ENCODE measurements at regions not wholly inside any gene's neighbourhood (a gene's known extent, or its start where the extent isn't known, plus 50 kb on each side); places are given as distances from the start of the nearest gene placed in this dataset.
A peak's percentile ranks its signal among the peaks of the same experiment; 100 is the strongest.

DNA sequence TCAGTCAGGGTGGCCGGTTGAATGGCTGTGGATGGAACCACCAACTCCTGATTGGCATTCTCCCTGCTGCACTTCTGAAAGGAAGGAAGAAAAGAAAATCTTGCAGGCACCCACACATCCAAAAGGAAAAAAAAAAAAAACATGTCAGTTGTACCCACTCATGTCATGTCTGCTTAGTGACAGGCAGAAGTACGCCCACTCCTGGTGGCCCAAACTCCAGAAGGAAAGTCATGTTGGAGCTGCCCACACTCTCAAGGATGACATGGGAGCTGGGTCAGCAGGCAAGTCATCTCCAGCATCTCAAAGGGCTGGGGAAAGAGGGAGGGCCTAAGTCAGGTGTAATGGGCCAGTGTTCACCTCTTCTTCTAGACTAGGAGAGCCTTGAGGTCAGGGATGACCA, 1079.1 kb downstream of the BCL11B start:
- ATAC-seq, result no peak
- H3K9me3 Mint-ChIP-seq, result peaks cover 7% of the 10 kb centered on the region
- H3K27ac Mint-ChIP-seq, result peak overlapping the region; percentile 70 to 98
- H3K36me3 Mint-ChIP-seq, result peaks cover 11% of the 10 kb centered on the region
- no peak overlapping the region for H3K4me3 Mint-ChIP-seq
- no peak for DNase-seq (ENCODE audit: low spot score)
- H3K27me3 Mint-ChIP-seq, result no peaks in the 10 kb centered on the region
- peaks cover 41 to 51% of the 10 kb centered on the region in 2 donors for H3K4me1 Mint-ChIP-seq (ENCODE audit: low read depth in 2 of 2)

GRCh38 chr14:98194821-98195220, 1077.2 kb downstream of the BCL11B start:
- Mint-ChIP-seq H3K4me1 (ENCODE audit: low read depth in 2 of 2) (peaks cover 39 to 53% of the 10 kb centered on the region in 2 donors), H3K27ac (peak overlapping the region in 1 of 2 donors; percentile 6), H3K27me3 (no peaks in the 10 kb centered on the region), H3K36me3 (peaks cover 6% of the 10 kb centered on the region), H3K4me3 (no peak overlapping the region), H3K9me3 (peaks cover 7% of the 10 kb centered on the region)
- ATAC-seq (no peak), DNase-seq (ENCODE audit: low spot score) (no peak)

GRCh38 chr14:98195256-98195655, 1076.7 kb downstream of the BCL11B start:
- H3K9me3 Mint-ChIP-seq, result peaks cover 4% of the 10 kb centered on the region
- H3K4me3 Mint-ChIP-seq, result no peak overlapping the region
- peaks cover 6% of the 10 kb centered on the region for H3K36me3 Mint-ChIP-seq
- no peaks in the 10 kb centered on the region for H3K27me3 Mint-ChIP-seq
- H3K4me1 Mint-ChIP-seq (ENCODE audit: low read depth in 2 of 2), result peaks cover 36 to 50% of the 10 kb centered on the region in 2 donors
- peak overlapping the region; percentile 53 to 56 for H3K27ac Mint-ChIP-seq
- DNase-seq (ENCODE audit: low spot score) (no peak), ATAC-seq (no peak)

- Mint-ChIP-seq H3K27ac (peak overlapping the region; percentile 70 to 76), H3K4me1 (ENCODE audit: low read depth in 2 of 2) (peaks cover 30 to 41% of the 10 kb centered on the region in 2 donors), H3K9me3 (no peaks in the 10 kb centered on the region), H3K4me3 (peak overlapping the region; percentile 72), H3K27me3 (peaks cover 0 to 6% of the 10 kb centered on the region in 2 donors), H3K36me3 (no peaks in the 10 kb centered on the region)
- no peak for ATAC-seq
- DNase-seq (ENCODE audit: low spot score), result no peak
Measured at GRCh38 chr14:98197933-98198332, 1074.1 kb downstream of the BCL11B start.

- H3K36me3 Mint-ChIP-seq, result no peaks in the 10 kb centered on the region
- DNase-seq (ENCODE audit: low spot score) (peak; percentile 64), ATAC-seq (peak; percentile 84)
- peak overlapping the region; percentile 72 for H3K4me3 Mint-ChIP-seq
- H3K4me1 Mint-ChIP-seq (ENCODE audit: low read depth in 2 of 2), result peaks cover 29 to 41% of the 10 kb centered on the region in 2 donors
- H3K27me3 Mint-ChIP-seq, result peaks cover 0 to 6% of the 10 kb centered on the region in 2 donors
- no peaks in the 10 kb centered on the region for H3K9me3 Mint-ChIP-seq
- H3K27ac Mint-ChIP-seq, result peak overlapping the region; percentile 70 to 76
Measured at GRCh38 chr14:98198385-98198784, 1073.6 kb downstream of the BCL11B start.

DNA sequence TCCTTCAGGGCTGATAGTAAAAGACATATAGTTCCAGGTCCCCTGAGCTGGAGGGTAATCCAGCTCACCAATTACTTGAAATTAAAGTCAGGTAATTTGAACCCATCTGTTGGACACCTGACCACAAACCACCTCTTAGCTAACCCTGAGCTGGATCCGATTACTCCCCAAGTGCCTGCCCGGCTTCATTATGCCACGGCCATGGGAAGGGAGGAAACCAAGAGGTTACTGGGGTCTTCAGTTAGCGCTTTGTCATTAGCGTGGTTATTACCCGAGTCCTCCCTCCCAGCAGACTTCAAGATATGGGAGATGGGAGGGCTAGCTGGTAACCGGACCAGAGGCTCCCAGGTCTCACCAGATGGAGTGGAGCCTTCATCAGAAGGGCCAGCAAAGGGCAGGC, 1071.4 kb downstream of the BCL11B start:
- H3K27me3 Mint-ChIP-seq, result peaks cover 0 to 6% of the 10 kb centered on the region in 2 donors
- H3K4me1 Mint-ChIP-seq (ENCODE audit: low read depth in 2 of 2), result peaks cover 24 to 31% of the 10 kb centered on the region in 2 donors
- DNase-seq (ENCODE audit: low spot score) (no peak), ATAC-seq (no peak)
- no peaks in the 10 kb centered on the region for H3K36me3 Mint-ChIP-seq
- no peak overlapping the region for H3K27ac Mint-ChIP-seq
- no peak overlapping the region for H3K4me3 Mint-ChIP-seq
- no peaks in the 10 kb centered on the region for H3K9me3 Mint-ChIP-seq

GRCh38 chr14:98203421-98203820, 1068.6 kb downstream of the BCL11B start:
- no peak for ATAC-seq
- Mint-ChIP-seq H3K9me3 (no peaks in the 10 kb centered on the region), H3K27me3 (peaks cover 0 to 6% of the 10 kb centered on the region in 2 donors), H3K27ac (no peak overlapping the region), H3K36me3 (no peaks in the 10 kb centered on the region), H3K4me1 (ENCODE audit: low read depth in 2 of 2) (peaks cover 14 to 19% of the 10 kb centered on the region in 2 donors), H3K4me3 (no peak overlapping the region)
- DNase-seq (ENCODE audit: low spot score), result no peak

DNA sequence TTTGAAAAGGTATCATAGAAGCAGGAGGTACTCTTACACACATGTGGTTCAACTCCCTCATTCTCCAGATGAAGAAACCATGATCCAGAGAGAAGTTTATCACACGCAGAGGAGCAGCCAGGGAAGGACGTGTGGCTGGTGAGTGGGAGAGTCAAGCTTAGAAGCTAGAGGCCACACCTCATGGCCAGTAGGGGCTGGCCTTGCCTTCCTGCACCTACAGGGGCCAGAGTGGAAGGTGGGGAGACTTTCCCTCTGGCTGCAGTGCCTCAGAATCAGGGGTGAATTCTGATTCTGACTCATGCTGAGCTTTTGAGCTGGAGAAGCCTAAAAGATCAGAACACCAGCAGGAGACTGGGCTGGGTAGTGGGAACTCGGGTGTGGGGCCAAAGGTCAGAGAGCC, 1067.9 kb downstream of the BCL11B start:
- Mint-ChIP-seq H3K27ac (peak overlapping the region in 1 of 2 donors; percentile 25), H3K9me3 (no peaks in the 10 kb centered on the region), H3K36me3 (no peaks in the 10 kb centered on the region), H3K4me3 (no peak overlapping the region), H3K4me1 (ENCODE audit: low read depth in 2 of 2) (peaks cover 7 to 14% of the 10 kb centered on the region in 2 donors), H3K27me3 (peaks cover 0 to 6% of the 10 kb centered on the region in 2 donors)
- DNase-seq (ENCODE audit: low spot score), result no peak
- ATAC-seq, result no peak

DNA sequence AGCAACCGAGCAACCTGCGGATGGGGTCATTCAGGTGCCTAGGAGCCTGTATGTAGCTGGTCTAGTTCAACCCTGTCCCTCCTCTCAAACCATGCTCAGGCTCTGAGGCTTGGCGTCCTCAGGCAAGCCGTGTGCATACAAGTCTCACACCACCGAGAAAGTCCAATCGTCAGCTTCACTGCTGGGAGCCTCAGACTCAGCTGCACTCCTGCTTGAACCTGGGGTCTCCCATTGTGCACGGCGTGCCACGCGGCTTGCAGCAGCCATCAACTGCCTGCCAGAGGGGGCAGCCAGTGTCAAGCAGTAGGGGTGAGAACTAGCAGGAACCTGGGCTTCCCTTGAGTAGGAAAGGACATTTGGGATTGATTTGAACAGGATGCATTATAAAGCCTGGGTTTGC, 1064.6 kb downstream of the BCL11B start:
- Mint-ChIP-seq H3K4me3 (no peak overlapping the region), H3K4me1 (ENCODE audit: low read depth in 2 of 2) (peaks cover 18 to 24% of the 10 kb centered on the region in 2 donors), H3K36me3 (no peaks in the 10 kb centered on the region), H3K27me3 (peaks cover 0 to 3% of the 10 kb centered on the region in 2 donors), H3K27ac (peak overlapping the region in 1 of 2 donors; percentile 47), H3K9me3 (no peaks in the 10 kb centered on the region)
- DNase-seq (ENCODE audit: low spot score) (no peak), ATAC-seq (no peak)

DNA sequence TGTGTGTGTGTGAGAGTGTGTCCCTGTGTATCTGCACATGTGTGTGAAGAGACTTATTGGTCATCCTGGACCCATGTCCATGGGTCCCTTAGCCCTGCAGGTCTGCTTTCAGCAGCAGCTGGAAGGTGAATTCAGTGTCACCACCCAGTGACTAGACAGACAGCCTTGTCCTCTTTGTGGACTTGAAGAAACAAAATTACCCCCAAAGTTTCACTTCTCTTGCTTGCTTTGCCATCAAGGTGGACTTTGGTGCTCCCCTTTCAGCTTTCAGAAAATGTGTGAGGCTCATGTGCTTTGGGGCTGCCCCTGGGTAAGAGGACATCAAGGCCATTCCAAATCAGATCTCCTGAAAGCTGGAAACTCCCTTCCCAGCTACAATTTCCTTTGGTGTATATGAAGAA, 1063.8 kb downstream of the BCL11B start:
- Mint-ChIP-seq H3K4me1 (ENCODE audit: low read depth in 2 of 2) (peaks cover 18 to 24% of the 10 kb centered on the region in 2 donors), H3K9me3 (no peaks in the 10 kb centered on the region), H3K4me3 (no peak overlapping the region), H3K27me3 (no peaks in the 10 kb centered on the region), H3K36me3 (no peaks in the 10 kb centered on the region), H3K27ac (peak overlapping the region in 1 of 2 donors; percentile 47)
- no peak for ATAC-seq
- DNase-seq (ENCODE audit: low spot score), result no peak

DNA sequence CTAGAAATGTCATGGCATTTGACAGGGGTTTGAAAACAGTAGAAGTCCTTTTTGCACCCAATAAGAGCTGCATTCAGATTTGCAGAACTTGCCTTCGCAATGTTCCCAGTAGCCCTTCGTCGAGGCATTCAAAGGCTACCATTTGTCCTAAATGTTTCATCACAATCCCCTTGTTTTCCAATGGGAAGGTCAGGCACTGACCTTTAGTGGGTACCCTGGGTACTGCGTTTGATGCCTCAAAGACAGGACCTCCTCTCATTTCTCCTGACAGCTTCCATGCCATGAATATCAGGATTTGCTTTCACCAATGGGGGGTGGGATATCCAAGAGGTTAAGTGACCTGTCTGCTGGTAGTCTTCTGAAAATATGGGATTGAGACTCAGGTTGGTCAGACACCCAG, 1063.1 kb downstream of the BCL11B start:
- Mint-ChIP-seq H3K27ac (no peak overlapping the region), H3K4me1 (ENCODE audit: low read depth in 2 of 2) (peaks cover 18 to 24% of the 10 kb centered on the region in 2 donors)
- ATAC-seq, result no peak

GRCh38 chr14:98210045-98210672, 1061.8 kb downstream of the BCL11B start:
- no peaks in the 10 kb centered on the region for H3K9me3 Mint-ChIP-seq
- H3K27me3 Mint-ChIP-seq, result no peaks in the 10 kb centered on the region
- H3K27ac Mint-ChIP-seq, result peak overlapping the region; percentile 49 to 70
- DNase-seq (ENCODE audit: low spot score) (no peak), ATAC-seq (peak; percentile 65 to 70)
- H3K36me3 Mint-ChIP-seq, result no peaks in the 10 kb centered on the region
- peaks cover 18 to 24% of the 10 kb centered on the region in 2 donors for H3K4me1 Mint-ChIP-seq (ENCODE audit: low read depth in 2 of 2)
- peak overlapping the region; percentile 66 for H3K4me3 Mint-ChIP-seq

More for the DNA sequence above, 1063.1 kb downstream of the BCL11B start:
- no peak overlapping the region for H3K4me3 Mint-ChIP-seq
- H3K36me3 Mint-ChIP-seq, result no peaks in the 10 kb centered on the region
- H3K9me3 Mint-ChIP-seq, result no peaks in the 10 kb centered on the region
- no peaks in the 10 kb centered on the region for H3K27me3 Mint-ChIP-seq
- no peak for DNase-seq (ENCODE audit: low spot score)

DNA sequence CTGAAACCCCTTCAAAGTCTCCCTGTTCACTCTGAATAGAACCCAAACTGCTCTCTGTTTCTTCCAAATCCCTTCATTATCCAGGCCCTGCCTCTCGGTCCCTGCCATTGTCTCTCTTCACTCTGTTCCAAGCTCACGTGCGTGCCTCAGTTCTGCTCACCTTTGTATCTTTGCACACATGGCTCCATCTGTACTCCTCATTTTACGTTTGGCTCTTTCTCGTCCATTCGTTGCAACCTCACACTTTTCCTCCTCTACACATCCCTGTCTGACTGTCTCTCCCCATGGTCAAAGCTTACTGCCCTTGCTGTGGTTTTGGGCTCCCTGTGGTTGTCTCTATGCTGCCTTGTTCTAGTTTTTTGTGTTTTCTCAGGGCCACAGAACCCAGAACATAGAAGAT, 1054.5 kb downstream of the BCL11B start:
- H3K9me3 Mint-ChIP-seq, result no peaks in the 10 kb centered on the region
- no peak overlapping the region for H3K27ac Mint-ChIP-seq
- no peak overlapping the region for H3K4me3 Mint-ChIP-seq
- ATAC-seq, result no peak
- no peaks in the 10 kb centered on the region for H3K36me3 Mint-ChIP-seq
- no peak for DNase-seq (ENCODE audit: low spot score)
- peaks cover under 1 to 3% of the 10 kb centered on the region in 2 donors for H3K4me1 Mint-ChIP-seq (ENCODE audit: low read depth in 2 of 2)
- H3K27me3 Mint-ChIP-seq, result no peaks in the 10 kb centered on the region

- Mint-ChIP-seq H3K27ac (no peak overlapping the region), H3K9me3 (no peaks in the 10 kb centered on the region), H3K36me3 (no peaks in the 10 kb centered on the region), H3K4me3 (no peak overlapping the region), H3K27me3 (no peaks in the 10 kb centered on the region), H3K4me1 (ENCODE audit: low read depth in 2 of 2) (peaks cover 7% of the 10 kb centered on the region in 2 donors)
- DNase-seq (ENCODE audit: low spot score) (no peak), ATAC-seq (no peak)
Measured at GRCh38 chr14:98218218-98218617, 1053.8 kb downstream of the BCL11B start.

Measured in natural killer cell treated with Interleukin-12 subunit alpha and Interleukin-12 subunit beta and Interleukin-15 and Interleukin-18, amount 100 ng/mL, for 72 hours (primary cell).